OCI-LY7 (cell line): ENCODE measurements at regions not wholly inside any gene's neighbourhood (a gene's known extent, or its start where the extent isn't known, plus 50 kb on each side); places are given as distances from the start of the nearest gene placed in this dataset.

Experiments used
- EZH2phosphoT487 ChIP-seq: fragments of 200-600 bp; sonication (generic); IDR thresholded peaks from 2 replicates; pipeline ENCODE4 v1.6.1; 2018; ENCODE audit warnings: low read depth, borderline replicate concordance, mild to moderate bottlenecking, mixed run types, antibody characterized with exemption, low read length, moderate library complexity, mixed read lengths
- TF ChIP-seq, protein P1 (sequence below): fragments of 200-600 bp; sonication (generic); conservative IDR thresholded peaks from 2 replicates; pipeline ENCODE4 v1.5.1; 2014; ENCODE audit warnings: mild to moderate bottlenecking, antibody characterized with exemption, low read length, moderate library complexity, mixed read lengths

DNA sequence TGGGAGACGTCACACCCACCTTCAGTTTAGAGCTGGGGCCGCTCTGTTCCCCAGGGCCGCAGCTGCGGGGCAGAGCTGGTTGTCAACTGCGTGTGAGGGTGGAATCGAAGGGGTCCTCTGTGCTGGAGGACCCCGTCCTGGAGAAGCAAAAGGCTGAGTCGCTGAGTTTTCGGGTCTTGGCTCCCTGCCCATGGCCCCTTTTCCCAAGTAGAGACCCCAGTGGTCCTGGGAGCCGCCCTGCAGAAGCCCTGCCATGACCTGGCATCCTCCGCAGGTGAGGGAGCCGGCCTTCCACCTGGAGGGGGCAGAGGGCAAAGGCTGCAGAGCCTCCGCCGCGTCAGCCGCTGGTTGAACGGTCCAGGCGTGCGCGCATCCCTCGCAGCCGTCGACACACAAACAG, 90.4 kb upstream of the COL5A1 start:
- TF ChIP-seq, protein P1, sequence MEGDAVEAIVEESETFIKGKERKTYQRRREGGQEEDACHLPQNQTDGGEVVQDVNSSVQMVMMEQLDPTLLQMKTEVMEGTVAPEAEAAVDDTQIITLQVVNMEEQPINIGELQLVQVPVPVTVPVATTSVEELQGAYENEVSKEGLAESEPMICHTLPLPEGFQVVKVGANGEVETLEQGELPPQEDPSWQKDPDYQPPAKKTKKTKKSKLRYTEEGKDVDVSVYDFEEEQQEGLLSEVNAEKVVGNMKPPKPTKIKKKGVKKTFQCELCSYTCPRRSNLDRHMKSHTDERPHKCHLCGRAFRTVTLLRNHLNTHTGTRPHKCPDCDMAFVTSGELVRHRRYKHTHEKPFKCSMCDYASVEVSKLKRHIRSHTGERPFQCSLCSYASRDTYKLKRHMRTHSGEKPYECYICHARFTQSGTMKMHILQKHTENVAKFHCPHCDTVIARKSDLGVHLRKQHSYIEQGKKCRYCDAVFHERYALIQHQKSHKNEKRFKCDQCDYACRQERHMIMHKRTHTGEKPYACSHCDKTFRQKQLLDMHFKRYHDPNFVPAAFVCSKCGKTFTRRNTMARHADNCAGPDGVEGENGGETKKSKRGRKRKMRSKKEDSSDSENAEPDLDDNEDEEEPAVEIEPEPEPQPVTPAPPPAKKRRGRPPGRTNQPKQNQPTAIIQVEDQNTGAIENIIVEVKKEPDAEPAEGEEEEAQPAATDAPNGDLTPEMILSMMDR: no peak
- TF ChIP-seq EZH2phosphoT487: no peak
